Adrenal gland (tissue), 9 donors: ENCODE measurements at regions not wholly inside any gene's neighbourhood (a gene's known extent, or its start where the extent isn't known, plus 50 kb on each side); places are given as distances from the start of the nearest gene placed in this dataset.

ENCODE experiments used
- DNase-seq, 7 donors: peaks; one replicate each; pipeline ENCODE4 v3.0.0-alpha.2; 2019 to 2020
- H3K27ac ChIP-seq, 5 donors: fragments of 200-600 bp; sonication (generic) in 4 of 5; 1 replicate in 3 of 5; 2 replicates in 2 of 5; pipeline versions ENCODE4 v1.5.1 to v1.8.0; 2016 to 2020; ENCODE audit warnings: mild to moderate bottlenecking in 1 of 5
- H3K27me3 ChIP-seq: fragments of 200-600 bp; 2 replicates; pipeline ENCODE4 v1.8.0; 2021
- H3K36me3 ChIP-seq, 2 donors: fragments of 200-600 bp; replicated peaks in 1 of 2; 1 replicate in 1 of 2; 2 replicates in 1 of 2; pipeline versions ENCODE4 v1.5.1 to v1.8.0; 2018 to 2022
- H3K4me1 ChIP-seq, 2 donors: fragments of 200-600 bp; replicated peaks in 1 of 2; 1 replicate in 1 of 2; 2 replicates in 1 of 2; pipeline versions ENCODE4 v1.5.1 to v1.8.0; 2018 to 2021
- H3K4me3 ChIP-seq, 4 donors: fragments of 200-600 bp; sonication (generic) in 3 of 4; one replicate each; pipeline ENCODE4 v1.5.1; 2016 to 2018
- H3K9me3 ChIP-seq, 3 donors: fragments of 200-600 bp; sonication (generic) in 1 of 3; replicated peaks in 1 of 3; 1 replicate in 2 of 3; 2 replicates in 1 of 3; pipeline versions ENCODE4 v1.5.1 to v1.8.0; 2016 to 2021
- CTCF ChIP-seq, 6 experiments: fragments of 450-650 bp in 4 of 6; fragments of 200-600 bp in 2 of 6; sonication (generic) in 1 of 6; IDR thresholded peaks; 1 replicate in 5 of 6; 2 replicates in 1 of 6; pipeline versions ENCODE4 v1.5.1 to v1.8.0; 2016 to 2021; ENCODE audit warnings: antibody characterized with exemption in 6 of 6, mild to moderate bottlenecking in 2 of 6, moderate library complexity in 1 of 6
- POLR2A ChIP-seq, 2 donors: fragments of 450-650 bp; IDR thresholded peaks; one replicate each; pipeline ENCODE4 v1.6.1; 2017; ENCODE audit warnings: antibody characterized with exemption in 2 of 2, mild to moderate bottlenecking in 2 of 2, moderate library complexity in 1 of 2
- WGBS, 4 donors: extraction: QIAGEN DNeasy Blood & Tissue Kit in 2 of 4; methylation state at CpG; one replicate each; pipeline versions ENCODE4 v1.1.5 to v1.1.7; 2013 to 2017; 5-methylcytosine and 5-hydroxymethylcytosine counted together
- intact Hi-C, 2 donors: fragments of 100-400 bp; cut with DNase I; formaldehyde crosslinking; loops; one replicate each; pipeline versions ENCODE4 v1.14.1 to v1.15.0; 2022 to 2023
- donor health status: healthy with polysubstance abuse.
- donor health status: Bipolar disorder and iron deficiency.
- donor health status: DM: yes; HTN: yes; CAD: no.
- donor health status: DM: no; HTN: no; CAD: no.
- donor health status: DM: no; HTN: no; CAD: no.

- WGBS, 4 donors = 94 to 100% (median 95%) methylated on average over 2 of the region's 2 CpGs; no CpG with 5 or more reads in 1 of the 4 donors
- no peak overlapping the region for H3K4me3 ChIP-seq
- no peaks in the 10 kb centered on the region for H3K4me1 ChIP-seq
- H3K27ac ChIP-seq = no peak overlapping the region
- no peaks in the 10 kb centered on the region for H3K27me3 ChIP-seq
- TF ChIP-seq CTCF (IDR thresholded peaks at IDR 0.05) (no peak), POLR2A (IDR thresholded peaks at IDR 0.05) (no peak)
- intact Hi-C loops = no loop called here
- H3K36me3 ChIP-seq = no peaks in the 10 kb centered on the region
- no peak for DNase-seq
- no peaks in the 10 kb centered on the region for H3K9me3 ChIP-seq
These were observed 363.9 kb upstream of the ZNF507 start for GRCh38 chr19:31981545-31981944.

- Histone ChIP-seq H3K4me3 (no peak overlapping the region), H3K9me3 (no peaks in the 10 kb centered on the region), H3K27ac (no peak overlapping the region), H3K27me3 (no peaks in the 10 kb centered on the region), H3K36me3 (no peaks in the 10 kb centered on the region), H3K4me1 (no peaks in the 10 kb centered on the region)
- intact Hi-C loops = no loop called here
- WGBS, 4 donors = 73 to 88% (median 86%) methylated on average over 2 to 3 of the region's 3 CpGs
- no peak for TF ChIP-seq POLR2A (IDR thresholded peaks at IDR 0.05)
- TF ChIP-seq CTCF (IDR thresholded peaks at IDR 0.05) = no peak
- DNase-seq = no peak
These were observed 361.8 kb upstream of the ZNF507 start for GRCh38 chr19:31983647-31984046.

GRCh38 chr19:31985001-31985605 is 360.3 kb upstream of the ZNF507 start:
- intact Hi-C loops = no loop called here
- no peaks in the 10 kb centered on the region for H3K4me1 ChIP-seq
- H3K4me3 ChIP-seq = no peak overlapping the region
- H3K27ac ChIP-seq = no peak overlapping the region
- WGBS, 4 donors = 83 to 90% (median 88%) methylated on average over 7 of the region's 7 CpGs
- no peaks in the 10 kb centered on the region for H3K36me3 ChIP-seq
- DNase-seq = no peak
- H3K9me3 ChIP-seq = no peaks in the 10 kb centered on the region
- no peaks in the 10 kb centered on the region for H3K27me3 ChIP-seq
- TF ChIP-seq POLR2A (IDR thresholded peaks at IDR 0.05) (no peak), CTCF (IDR thresholded peaks at IDR 0.05) (no peak)

- WGBS, 4 donors = 61 to 82% (median 73%) methylated on average over 1 of the region's 1 CpG
- no peak for DNase-seq
- H3K4me1 ChIP-seq = no peaks in the 10 kb centered on the region
These were observed 358.5 kb upstream of the ZNF507 start for GRCh38 chr19:31986951-31987350.

More at GRCh38 chr19:31986951-31987350, 358.5 kb upstream of the ZNF507 start:
- TF ChIP-seq CTCF (IDR thresholded peaks at IDR 0.05) (no peak), POLR2A (IDR thresholded peaks at IDR 0.05) (no peak)
- Histone ChIP-seq H3K4me3 (no peak overlapping the region), H3K27me3 (no peaks in the 10 kb centered on the region), H3K9me3 (no peaks in the 10 kb centered on the region), H3K27ac (no peak overlapping the region), H3K36me3 (no peaks in the 10 kb centered on the region)
- intact Hi-C loops = no loop called here
